ENCODE measurements at regions not wholly inside any gene's neighbourhood (a gene's known extent, or its start where the extent isn't known, plus 50 kb on each side); places are given as distances from the start of the nearest gene placed in this dataset.

DNA sequence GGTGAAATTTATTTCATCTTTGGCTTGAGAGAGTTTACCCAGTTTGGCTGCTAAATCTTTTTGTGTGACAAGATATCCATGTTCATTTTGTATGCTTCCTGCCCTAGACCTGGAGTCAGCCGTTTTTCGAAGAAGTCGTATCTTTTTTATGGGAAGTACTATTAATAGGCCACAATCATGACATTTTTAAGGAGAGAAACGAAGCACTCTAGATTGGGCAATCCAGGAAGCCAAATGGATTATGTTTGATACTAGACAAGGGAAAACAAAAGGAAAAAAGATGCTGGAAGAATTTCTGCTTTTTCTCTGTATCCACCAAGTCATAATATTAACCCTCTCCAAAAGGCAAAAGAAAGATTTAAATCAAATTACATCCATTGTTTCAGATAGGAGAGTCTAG is 214.6 kb downstream of the HDGFL1 start:
- TF ChIP-seq, protein P1, sequence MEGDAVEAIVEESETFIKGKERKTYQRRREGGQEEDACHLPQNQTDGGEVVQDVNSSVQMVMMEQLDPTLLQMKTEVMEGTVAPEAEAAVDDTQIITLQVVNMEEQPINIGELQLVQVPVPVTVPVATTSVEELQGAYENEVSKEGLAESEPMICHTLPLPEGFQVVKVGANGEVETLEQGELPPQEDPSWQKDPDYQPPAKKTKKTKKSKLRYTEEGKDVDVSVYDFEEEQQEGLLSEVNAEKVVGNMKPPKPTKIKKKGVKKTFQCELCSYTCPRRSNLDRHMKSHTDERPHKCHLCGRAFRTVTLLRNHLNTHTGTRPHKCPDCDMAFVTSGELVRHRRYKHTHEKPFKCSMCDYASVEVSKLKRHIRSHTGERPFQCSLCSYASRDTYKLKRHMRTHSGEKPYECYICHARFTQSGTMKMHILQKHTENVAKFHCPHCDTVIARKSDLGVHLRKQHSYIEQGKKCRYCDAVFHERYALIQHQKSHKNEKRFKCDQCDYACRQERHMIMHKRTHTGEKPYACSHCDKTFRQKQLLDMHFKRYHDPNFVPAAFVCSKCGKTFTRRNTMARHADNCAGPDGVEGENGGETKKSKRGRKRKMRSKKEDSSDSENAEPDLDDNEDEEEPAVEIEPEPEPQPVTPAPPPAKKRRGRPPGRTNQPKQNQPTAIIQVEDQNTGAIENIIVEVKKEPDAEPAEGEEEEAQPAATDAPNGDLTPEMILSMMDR (conservative IDR thresholded peaks at IDR 0.05) = no peak
- no peak for TF ChIP-seq EZH2 (IDR thresholded peaks at IDR 0.05; ENCODE audit: low read depth)
